SK-N-MC (cell line): ENCODE measurements at regions not wholly inside any gene's neighbourhood (a gene's known extent, or its start where the extent isn't known, plus 50 kb on each side); places are given as distances from the start of the nearest gene placed in this dataset.

ENCODE experiments used
- EZH2 ChIP-seq: fragments of 200-600 bp; sonication (generic); IDR thresholded peaks from one replicate; pipeline ENCODE4 v1.6.1; 2017; ENCODE audit warnings: antibody characterized with exemption
- POLR2AphosphoS5 ChIP-seq: IDR thresholded peaks from 2 replicates; pipeline ENCODE4 v1.6.1; 2012; ENCODE audit warnings: mild to moderate bottlenecking, low read depth, low read length, borderline replicate concordance

- TF ChIP-seq POLR2AphosphoS5 (no peak), EZH2 (no peak)
Measured at GRCh38 chr7:156539999-156540398, 100.6 kb upstream of the RNF32 start.
